Sigmoid colon (tissue), 6 donors: ENCODE measurements at regions not wholly inside any gene's neighbourhood (a gene's known extent, or its start where the extent isn't known, plus 50 kb on each side); places are given as distances from the start of the nearest gene placed in this dataset.
"Not testable (repeated sequence)": the region's sequence is repeated elsewhere in the genome, so short reads cannot be mapped to it uniquely, and the experiment has no call there.

Source experiments
- DNase-seq: peaks from one replicate; pipeline ENCODE4 v3.0.0-alpha.2; 2019
- H3K27ac ChIP-seq, 4 donors: fragments of 200-600 bp; sonication (generic); one replicate each; pipeline ENCODE4 v1.5.1; 2016 to 2019; ENCODE audit warnings: mild to moderate bottlenecking in 1 of 4
- H3K27me3 ChIP-seq, 3 donors: fragments of 200-600 bp; sonication (generic); one replicate each; pipeline ENCODE4 v1.5.1; 2019; ENCODE audit warnings: mild to moderate bottlenecking in 1 of 3
- H3K36me3 ChIP-seq, 4 donors: fragments of 200-600 bp; sonication (generic); one replicate each; pipeline ENCODE4 v1.5.1; 2016 to 2019
- H3K4me1 ChIP-seq, 4 donors: fragments of 200-600 bp; sonication (generic); one replicate each; pipeline ENCODE4 v1.5.1; 2017 to 2019
- H3K4me3 ChIP-seq, 4 donors: fragments of 200-600 bp; sonication (generic); one replicate each; pipeline ENCODE4 v1.5.1; 2017 to 2019; ENCODE audit warnings: mild to moderate bottlenecking in 2 of 4, moderate library complexity in 1 of 4
- H3K9me3 ChIP-seq, 4 donors: fragments of 200-600 bp in 3 of 4; sonication (generic) in 3 of 4; one replicate each; pipeline versions ENCODE4 v1.5.1 to v1.6.1; 2013 to 2019
- CTCF ChIP-seq, 4 experiments: fragments of 450-650 bp in 3 of 4; fragments of 200-600 bp in 1 of 4; IDR thresholded peaks; one replicate each; pipeline ENCODE4 v1.5.1; 2016 to 2019; ENCODE audit warnings: antibody characterized with exemption in 4 of 4, mild to moderate bottlenecking in 3 of 4, moderate library complexity in 2 of 4
- EP300 ChIP-seq, 4 donors: sonication (generic); formaldehyde crosslinking; IDR thresholded peaks; one replicate each; pipeline ENCODE4 v1.6.1; 2017; ENCODE audit warnings: antibody characterized with exemption in 4 of 4
- POLR2A ChIP-seq, 2 donors: fragments of 450-650 bp; IDR thresholded peaks; one replicate each; pipeline ENCODE4 v1.6.1; 2016; ENCODE audit warnings: antibody characterized with exemption in 2 of 2, mild to moderate bottlenecking in 2 of 2, moderate library complexity in 2 of 2
- POLR2AphosphoS5 ChIP-seq, 4 donors: sonication (generic); formaldehyde crosslinking; IDR thresholded peaks; one replicate each; pipeline ENCODE4 v1.6.1; 2017; ENCODE audit warnings: antibody characterized with exemption in 4 of 4
- WGBS, 2 donors: extraction: QIAGEN DNeasy Blood & Tissue Kit; methylation state at CpG; one replicate each; pipeline ENCODE4 v1.1.7; 2013; 5-methylcytosine and 5-hydroxymethylcytosine counted together
- intact Hi-C: fragments of 100-400 bp; cut with DNase I; formaldehyde crosslinking; loops from one replicate; pipeline ENCODE4 v1.15.1; 2023
- donor health status: healthy with polysubstance abuse.
- donor health status: healthy.

- no peaks in the 10 kb centered on the region for H3K4me1 ChIP-seq
- H3K27me3 ChIP-seq: no peaks in the 10 kb centered on the region
- DNase-seq: no peak
- H3K27ac ChIP-seq: no peak overlapping the region
- 86 to 91% methylated on average over 2 of the region's 2 CpGs for WGBS, 2 donors
- H3K9me3 ChIP-seq: no peaks in the 10 kb centered on the region
- no peak for TF ChIP-seq EP300 (IDR thresholded peaks at IDR 0.05)
- intact Hi-C loops: no loop called here
- no peaks in the 10 kb centered on the region for H3K36me3 ChIP-seq
- no peak overlapping the region for H3K4me3 ChIP-seq
Observed at GRCh38 chr3:86379280-86379679, 611.7 kb downstream of the VGLL3 start.

- Histone ChIP-seq H3K27ac (no peak overlapping the region), H3K9me3 (no peaks in the 10 kb centered on the region), H3K36me3 (no peaks in the 10 kb centered on the region), H3K27me3 (no peaks in the 10 kb centered on the region), H3K4me3 (no peak overlapping the region), H3K4me1 (no peaks in the 10 kb centered on the region)
- WGBS, 2 donors: 84% methylated on average over 2 of the region's 2 CpGs
- no peak for DNase-seq
- TF ChIP-seq CTCF (IDR thresholded peaks at IDR 0.05) (no peak), POLR2A (IDR thresholded peaks at IDR 0.05) (no peak), POLR2AphosphoS5 (IDR thresholded peaks at IDR 0.05) (no peak), EP300 (IDR thresholded peaks at IDR 0.05) (no peak)
- intact Hi-C loops: no loop called here
Observed at GRCh38 chr3:86378829-86379228, 612.1 kb downstream of the VGLL3 start.

DNA sequence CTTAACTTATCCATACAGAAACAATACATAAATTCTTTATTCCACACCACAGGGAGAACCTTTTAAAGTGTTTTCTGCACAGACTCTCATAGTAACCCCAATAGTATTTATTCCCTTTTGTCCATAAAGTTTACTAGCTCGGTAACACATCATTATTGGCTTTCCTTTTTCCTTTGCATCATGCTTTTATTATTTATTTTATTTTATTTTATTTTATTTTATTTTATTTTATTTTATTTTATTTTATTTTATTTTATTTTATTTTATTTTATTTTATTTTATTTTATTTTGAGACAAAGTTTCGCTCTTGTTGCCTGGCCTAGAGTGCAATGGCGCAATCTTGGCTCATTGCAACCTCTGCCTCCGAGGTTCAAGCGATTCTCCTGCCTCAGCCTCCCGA, 655.4 kb downstream of the VGLL3 start:
- H3K36me3 ChIP-seq, intact Hi-C loops, H3K27me3 ChIP-seq, H3K9me3 ChIP-seq, H3K4me3 ChIP-seq, DNase-seq, H3K27ac ChIP-seq, H3K4me1 ChIP-seq: not testable (repeated sequence)
- WGBS, 2 donors: 89 to 92% methylated on average over 6 of the region's 6 CpGs

GRCh38 chr3:86333636-86334035, 657.3 kb downstream of the VGLL3 start:
- Histone ChIP-seq H3K4me1 (no peaks in the 10 kb centered on the region), H3K4me3 (no peak overlapping the region), H3K36me3 (no peaks in the 10 kb centered on the region), H3K27ac (no peak overlapping the region), H3K27me3 (no peaks in the 10 kb centered on the region), H3K9me3 (no peaks in the 10 kb centered on the region)
- TF ChIP-seq POLR2AphosphoS5 (IDR thresholded peaks at IDR 0.05) (no peak), EP300 (IDR thresholded peaks at IDR 0.05) (no peak), POLR2A (IDR thresholded peaks at IDR 0.05) (no peak), CTCF (IDR thresholded peaks at IDR 0.05) (no peak)
- intact Hi-C loops: no loop called here
- DNase-seq: no peak
- WGBS, 2 donors: 91 to 93% methylated on average over 3 of the region's 3 CpGs

GRCh38 chr3:86303935-86304334, 687.0 kb downstream of the VGLL3 start:
- H3K4me1 ChIP-seq: no peaks in the 10 kb centered on the region
- no peaks in the 10 kb centered on the region for H3K9me3 ChIP-seq
- no peak overlapping the region for H3K27ac ChIP-seq
- WGBS, 2 donors: 96% methylated on average over 1 of the region's 1 CpG
- DNase-seq: no peak
- no peak overlapping the region for H3K4me3 ChIP-seq
- intact Hi-C loops: no loop called here
- no peaks in the 10 kb centered on the region for H3K36me3 ChIP-seq
- no peaks in the 10 kb centered on the region for H3K27me3 ChIP-seq
- TF ChIP-seq POLR2A (IDR thresholded peaks at IDR 0.05) (no peak), POLR2AphosphoS5 (IDR thresholded peaks at IDR 0.05) (no peak), EP300 (IDR thresholded peaks at IDR 0.05) (no peak), CTCF (IDR thresholded peaks at IDR 0.05) (no peak)

DNA sequence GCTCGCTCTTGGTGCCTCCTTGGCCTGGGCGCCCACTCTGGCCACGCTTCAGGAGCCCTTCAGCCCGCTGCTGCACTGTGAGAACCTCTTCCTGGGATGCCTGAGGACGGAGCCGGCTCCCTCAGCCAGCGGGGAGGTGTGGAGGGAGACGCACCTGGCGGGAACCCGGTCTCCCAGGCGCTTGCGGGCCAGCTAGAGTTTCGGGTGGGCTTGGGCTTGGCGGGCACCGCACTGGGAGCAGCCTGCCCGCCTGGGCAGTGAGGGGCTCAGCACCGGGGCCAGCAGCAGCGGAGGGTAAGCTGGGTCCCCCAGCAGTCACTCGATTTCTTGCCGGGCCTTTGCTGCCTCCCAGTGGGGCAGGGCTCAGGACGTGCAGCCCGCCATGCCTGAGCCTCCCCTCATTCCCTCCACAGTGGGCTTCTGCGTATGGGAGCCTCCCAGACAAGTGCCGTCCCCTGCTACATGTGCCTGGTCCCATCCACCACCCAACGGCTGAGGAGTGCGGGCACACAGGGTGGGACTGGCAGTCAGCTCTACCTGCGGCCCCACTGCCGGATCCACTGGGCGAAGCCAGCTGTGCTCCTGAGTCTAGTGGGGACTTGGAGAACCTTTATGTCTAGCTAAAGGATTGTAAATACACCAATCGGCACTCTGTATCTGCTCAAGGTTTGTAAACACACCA, 708.7 kb downstream of the VGLL3 start:
- Histone ChIP-seq H3K4me1 (no peaks in the 10 kb centered on the region), H3K4me3 (no peak overlapping the region), H3K9me3 (no peaks in the 10 kb centered on the region), H3K27ac (no peak overlapping the region), H3K36me3 (no peaks in the 10 kb centered on the region), H3K27me3 (no peaks in the 10 kb centered on the region)
- no peak for DNase-seq
- WGBS, 2 donors: 89 to 93% methylated on average over 30 of the region's 30 CpGs
- TF ChIP-seq POLR2A (IDR thresholded peaks at IDR 0.05) (no peak), POLR2AphosphoS5 (IDR thresholded peaks at IDR 0.05) (no peak), CTCF (IDR thresholded peaks at IDR 0.05) (no peak), EP300 (IDR thresholded peaks at IDR 0.05) (no peak)
- intact Hi-C loops: no loop called here
